HG02943 (cell line): ENCODE measurements at regions not wholly inside any gene's neighbourhood (a gene's known extent, or its start where the extent isn't known, plus 50 kb on each side); places are given as distances from the start of the nearest gene placed in this dataset.

Source experiments
- ATAC-seq: cut with Tn5 transposase; IDR thresholded peaks from one replicate; pipeline ENCODE4 v1.9.1; 2021; ENCODE audit warnings: mild to moderate bottlenecking, low read depth, moderate library complexity; ENCODE audit not compliant: unreplicated experiment

DNA sequence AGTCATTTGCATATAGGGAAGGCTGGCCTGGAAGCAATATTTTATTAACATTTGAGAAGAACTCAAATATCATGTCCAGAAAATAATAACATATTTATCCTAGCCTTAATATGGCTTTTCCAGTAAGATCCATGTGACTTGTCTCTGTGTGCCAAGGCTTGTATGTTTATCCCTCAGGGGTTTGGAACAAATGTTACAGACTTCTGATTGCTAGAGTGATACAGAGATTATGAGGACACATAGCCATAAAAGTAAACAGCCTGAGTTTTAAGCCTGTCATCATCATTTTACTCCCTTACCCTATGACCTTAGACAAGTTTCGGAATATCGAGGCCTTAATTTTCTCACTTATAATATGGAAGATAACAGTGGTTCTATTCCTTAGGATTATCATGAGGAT, 338.1 kb downstream of the GPAT3 start:
- ATAC-seq = no peak

DNA sequence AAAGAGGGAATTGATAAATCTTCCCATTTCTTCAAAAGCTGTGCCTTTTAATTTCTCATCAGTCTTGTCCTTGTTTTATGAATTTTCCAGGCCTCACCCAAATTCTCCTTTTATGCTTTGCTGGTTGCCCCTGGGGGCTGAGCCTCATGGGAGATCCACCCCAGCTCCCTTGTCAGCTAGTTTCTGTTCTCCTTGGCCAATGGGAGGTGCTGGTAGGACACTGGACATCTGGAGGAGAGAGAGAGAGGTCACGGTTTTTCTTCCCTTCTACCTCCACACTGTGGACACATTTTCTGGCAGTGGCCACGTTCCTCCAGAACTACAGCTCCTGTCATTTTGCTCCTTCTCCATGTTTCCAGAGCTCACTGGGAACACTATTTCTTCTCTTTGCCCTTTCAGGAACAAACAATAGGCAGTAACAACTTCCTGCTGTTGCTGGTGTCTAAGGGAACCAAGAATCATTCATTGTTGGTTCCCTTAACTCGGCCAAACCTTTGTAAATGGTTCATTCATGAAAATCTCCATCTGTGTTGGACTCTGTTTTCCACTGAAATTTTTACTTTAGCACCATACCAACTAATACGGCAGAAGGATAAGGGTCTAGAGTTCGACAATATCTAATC, 334.5 kb downstream of the GPAT3 start:
- ATAC-seq = no peak

DNA sequence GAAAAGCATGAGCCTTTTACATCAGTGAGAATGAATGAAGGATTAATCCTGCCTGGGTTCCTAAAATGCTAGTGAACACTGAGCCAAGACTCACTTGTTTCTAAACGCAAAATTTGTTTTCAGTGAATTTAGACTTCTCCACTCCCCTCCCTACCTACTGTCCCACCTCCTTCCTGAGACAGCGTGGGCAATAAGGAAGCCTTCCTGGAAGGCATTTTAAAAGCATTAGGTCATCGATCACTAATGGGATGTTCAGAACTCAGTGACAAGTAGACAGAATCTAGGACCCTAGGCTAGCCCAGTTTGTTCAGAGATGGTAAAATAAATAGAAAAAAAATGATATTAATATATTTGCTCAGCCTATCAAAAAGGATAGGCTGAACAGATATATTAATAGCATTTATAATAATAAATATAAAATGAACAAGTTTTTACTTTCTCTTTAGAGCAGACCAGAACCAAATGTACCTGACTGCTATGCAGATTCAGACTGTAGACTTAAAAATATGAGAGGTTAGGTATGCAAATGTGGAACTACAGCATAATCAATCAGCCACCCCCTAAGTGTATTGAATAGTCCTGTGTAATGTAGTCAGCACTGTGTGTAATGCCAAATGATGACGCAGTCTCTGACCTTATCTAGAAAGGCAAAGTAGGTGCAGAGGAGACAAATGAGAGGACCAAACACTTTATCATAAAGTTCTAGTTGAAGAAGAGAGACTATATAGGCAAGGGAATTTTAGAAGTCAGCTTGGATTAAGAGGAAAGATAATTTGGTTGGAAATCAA, 331.1 kb downstream of the GPAT3 start:
- ATAC-seq = no peak

DNA sequence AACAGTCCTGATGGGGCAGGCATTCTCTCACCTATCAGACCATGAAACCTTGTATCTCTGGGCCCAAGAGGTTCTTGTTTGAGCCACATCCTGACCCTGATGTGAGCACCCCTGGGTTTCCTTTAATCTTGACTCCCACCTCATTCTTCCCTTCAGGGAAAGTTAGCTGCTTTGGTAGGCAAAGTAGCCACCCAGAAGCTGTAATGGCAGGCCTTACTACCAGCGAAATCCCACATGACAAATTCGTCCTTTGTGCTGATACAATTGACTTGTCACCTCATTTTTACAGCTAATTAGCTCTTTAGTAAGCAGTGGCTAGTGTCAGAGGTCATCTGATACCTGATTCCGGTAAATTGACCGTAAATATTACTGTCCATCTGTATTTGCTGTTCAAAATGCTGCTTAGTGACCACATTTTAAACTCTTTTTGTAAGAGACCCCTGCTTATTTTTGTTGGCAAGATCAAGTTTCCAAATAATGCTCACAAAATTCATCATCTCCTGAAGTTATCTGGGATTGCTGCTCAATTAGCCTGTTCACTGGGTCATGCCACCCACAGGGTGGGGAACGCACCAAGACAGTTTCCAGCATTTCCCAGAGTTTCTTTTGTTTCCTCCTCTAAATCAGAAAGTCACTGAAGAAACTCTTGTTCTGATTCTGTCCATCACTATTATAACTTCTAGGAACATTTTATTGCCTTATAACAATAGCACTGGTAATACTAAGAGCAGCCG, 329.7 kb downstream of the GPAT3 start:
- no peak for ATAC-seq

DNA sequence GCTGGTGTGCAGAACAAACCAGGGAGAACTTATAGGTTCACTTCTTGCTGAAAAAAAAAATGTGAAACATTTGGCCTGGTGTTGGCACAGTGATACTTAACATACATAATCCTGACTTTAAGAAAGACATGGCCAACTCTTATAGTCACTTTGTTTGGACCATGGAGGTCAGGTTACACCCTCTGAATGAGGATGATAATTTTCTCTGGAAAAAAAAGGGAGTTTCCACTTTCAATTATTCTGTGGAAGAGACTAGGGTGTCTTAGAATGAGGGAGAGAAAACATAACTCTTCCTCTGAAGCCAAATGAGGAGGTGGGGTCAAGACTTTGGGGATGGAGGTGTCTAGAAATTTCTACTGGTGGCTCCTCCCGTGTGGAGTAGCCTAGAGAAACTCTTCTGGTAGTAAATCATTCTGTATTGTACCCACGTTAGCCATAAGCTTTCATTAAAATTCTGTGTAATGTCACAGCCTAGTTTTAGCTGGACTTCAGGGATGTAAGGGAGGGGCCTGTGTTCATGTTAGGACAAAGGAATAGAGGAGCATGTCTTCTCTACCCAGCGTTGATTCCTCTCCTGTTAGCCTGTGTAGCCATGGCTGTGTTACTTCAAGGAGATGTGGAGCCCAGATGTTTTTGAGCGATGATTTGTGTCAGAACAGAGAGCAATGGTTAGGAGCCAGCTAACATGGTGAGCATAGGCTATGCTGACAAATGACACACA, 328.3 kb downstream of the GPAT3 start:
- no peak for ATAC-seq

DNA sequence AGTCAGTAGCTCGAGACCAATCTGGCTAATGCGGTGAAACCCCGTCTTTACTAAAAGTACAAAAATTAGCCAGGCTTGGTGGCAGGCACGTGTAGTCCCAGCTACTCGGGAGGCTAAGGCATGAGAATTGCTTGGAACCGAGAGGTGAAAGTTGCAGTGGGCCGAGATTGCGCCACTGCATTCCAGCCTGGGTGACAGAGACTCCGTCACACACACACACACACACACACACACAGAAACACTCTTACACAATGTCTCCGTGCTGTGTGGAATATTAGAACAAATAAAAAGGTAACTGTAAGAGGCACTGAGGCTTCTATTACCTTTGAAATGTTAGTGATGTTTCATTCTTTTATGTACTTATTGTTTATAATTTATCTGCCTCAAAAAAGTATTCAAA, 326.6 kb downstream of the GPAT3 start:
- no peak for ATAC-seq

DNA sequence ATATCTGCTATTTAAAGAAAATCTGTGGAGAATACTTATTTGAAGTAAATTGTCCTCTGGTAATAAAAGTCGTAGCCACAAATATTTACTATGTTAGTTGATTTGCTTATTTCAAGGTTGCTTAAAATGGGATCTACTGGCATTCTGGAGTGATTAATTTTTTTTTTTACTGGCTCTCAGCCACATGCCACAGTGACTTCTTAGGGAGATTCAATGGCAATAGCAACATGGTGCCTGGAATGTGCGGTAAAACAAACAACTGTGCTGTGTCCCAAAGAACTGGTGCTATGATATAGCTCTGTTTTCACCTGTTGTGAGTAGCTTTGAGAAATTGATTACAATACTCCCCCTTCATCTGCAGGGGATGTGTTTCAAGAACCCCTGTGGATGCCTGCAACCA, 324.3 kb downstream of the GPAT3 start:
- ATAC-seq = no peak

DNA sequence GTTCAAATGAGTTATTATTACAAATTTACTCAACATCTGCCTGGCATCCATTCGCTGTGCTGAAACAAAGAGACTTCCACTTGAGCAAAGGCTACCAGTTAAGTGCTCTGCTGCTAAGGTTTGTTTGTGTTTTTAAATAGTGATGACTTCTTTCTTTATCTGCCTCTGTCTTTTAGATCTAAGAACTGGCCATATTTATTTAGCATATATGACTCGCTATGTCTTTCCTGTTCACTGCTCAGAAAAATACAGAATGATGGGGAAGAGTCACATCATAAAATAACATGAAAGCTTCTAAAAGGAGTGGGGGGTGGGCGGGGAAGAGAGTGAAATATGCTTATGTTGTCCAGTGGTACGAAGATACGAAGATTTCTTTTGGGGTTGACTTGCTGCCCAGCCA, 322.2 kb downstream of the GPAT3 start:
- no peak for ATAC-seq

DNA sequence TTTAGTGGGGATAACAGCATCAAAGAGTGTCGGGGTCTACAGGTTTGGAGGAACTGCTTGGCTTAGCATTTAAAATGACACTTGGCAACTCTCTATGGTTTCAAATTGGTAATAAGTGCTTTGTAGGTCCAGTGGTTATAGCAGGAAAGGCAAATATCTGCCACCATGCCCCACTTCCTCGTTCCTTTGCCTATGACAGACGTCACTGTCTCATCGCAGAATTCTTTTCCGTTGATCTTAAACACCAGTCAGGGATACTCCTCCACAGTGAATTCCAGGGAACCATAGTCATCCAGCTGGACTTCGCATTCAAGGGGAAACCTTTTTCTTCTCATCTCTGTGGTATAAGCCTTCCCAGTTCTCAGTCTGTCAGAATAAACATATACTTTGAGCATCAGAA, 319.1 kb downstream of the GPAT3 start:
- ATAC-seq = no peak

DNA sequence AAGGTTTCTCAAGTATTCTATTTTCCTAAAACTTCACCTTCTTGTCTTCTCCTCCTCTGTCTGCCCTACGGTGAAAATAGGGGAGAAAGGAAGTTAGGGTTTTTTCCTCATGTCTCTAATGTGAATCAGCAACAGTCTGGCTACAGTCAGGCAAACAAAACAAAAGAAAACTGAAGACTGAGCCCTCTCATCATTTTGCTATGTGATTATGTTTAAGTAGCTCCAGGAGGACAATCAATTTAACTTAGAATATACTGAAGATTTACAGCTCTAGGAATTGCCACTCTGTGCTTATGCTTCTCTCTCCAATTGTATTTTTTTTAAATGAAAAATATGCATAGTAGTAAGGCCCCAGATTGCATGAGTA, 316.2 kb downstream of the GPAT3 start:
- no peak for ATAC-seq

DNA sequence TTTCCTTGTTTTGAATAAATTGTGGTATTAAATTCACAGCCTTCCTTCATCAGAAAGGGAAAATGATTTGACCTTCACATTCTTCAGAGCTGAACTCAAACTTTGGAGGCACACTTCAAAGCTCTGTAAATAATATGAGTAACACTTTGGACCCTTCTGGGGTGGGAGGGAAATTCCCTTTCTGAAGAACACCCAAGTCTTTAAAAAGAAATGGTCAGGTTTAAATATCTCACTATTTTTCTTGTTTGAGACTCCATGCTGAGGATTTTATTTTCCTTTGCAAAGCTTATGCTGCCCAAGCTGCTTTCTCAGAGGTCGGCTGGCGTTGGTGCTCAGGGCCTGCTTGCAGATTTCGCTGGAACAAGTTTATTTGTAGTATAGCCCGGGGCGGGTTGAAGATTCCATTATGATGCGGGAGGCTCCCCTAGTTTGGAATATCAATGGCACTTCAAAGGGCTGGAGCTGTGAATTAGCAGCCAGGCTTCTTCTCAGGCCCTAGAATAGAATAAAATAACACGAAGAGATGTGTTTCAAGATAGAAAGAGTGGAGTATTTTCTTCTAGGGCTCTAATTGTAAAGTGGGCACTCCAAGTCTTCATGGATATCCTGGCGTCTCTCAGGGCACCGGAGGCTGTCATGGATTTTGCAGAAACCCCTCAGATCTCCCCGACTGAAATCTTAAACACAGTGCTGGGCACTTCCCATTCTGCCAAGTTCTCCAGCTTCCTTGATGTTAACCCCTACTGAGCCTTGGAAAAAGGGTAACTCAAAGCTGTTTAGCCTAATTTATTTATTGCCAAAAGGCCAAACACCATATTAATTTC, 315.6 kb downstream of the GPAT3 start:
- no peak for ATAC-seq

DNA sequence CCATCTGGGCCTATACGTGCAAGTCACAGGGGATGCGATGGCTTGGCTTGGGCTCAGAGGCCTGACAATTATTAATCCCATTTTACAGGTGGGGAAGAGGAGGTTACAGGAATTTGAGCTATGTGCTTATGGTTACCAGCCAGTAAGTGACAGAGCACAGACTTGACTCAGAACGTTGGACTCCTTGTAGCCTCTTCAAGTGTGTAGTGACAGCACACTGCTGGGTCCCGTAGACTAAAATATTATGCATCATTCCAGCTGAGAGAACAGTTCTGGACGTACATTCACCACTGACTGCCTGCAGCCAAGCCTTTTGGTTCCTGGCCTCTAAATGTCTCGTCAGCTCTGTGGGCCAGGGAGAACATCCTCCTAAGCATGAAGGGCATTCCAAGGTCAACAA, 314.5 kb downstream of the GPAT3 start:
- no peak for ATAC-seq

DNA sequence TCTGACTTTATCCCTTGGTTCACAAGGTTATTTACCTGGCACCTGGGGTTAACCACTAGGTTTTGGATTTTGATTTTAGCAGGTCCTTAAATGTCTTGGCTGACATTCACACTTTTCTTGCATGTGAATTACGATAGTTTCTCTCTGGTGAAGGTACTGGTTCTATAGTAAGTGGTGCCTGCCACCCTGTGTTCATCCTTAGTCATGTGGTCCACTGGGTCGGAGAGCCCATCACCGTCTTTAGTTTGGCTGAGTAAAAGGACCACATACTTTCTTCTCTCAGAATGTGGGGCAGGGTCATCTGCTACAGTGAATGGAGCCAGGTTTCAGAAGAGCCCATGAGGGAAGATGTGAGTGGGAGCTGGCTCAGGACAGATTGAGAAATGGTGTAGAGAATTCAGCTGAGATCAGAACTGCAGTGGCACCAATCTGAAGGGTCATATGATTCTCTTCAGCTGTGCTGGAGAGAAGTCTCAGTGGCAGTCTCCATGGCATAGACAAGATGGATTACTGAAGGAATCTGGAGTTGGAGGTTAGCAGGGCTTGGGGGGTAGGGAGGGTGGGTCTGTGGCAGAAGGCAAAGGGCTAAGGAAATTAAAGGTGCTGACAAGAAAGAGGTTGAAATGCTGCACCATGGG, 310.4 kb downstream of the GPAT3 start:
- no peak for ATAC-seq

DNA sequence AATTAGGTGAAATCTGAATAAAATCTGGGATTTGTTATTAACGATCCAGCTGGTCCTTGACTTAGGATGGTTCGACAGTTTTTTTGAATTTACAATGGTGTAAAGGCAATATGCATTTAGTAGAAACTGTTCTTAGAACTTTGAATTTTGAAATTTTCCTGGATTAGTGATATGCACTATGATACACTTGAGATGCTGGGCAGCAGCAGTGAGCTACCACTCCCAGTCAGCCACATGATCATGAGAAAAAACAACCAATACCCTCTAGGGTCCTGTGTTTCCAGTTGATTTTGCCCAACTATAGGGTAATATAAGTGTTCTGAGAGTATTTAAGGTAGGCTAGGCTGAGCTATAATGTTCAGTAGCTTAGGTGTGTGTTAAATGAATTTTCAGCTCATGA, 303.7 kb downstream of the GPAT3 start:
- no peak for ATAC-seq

DNA sequence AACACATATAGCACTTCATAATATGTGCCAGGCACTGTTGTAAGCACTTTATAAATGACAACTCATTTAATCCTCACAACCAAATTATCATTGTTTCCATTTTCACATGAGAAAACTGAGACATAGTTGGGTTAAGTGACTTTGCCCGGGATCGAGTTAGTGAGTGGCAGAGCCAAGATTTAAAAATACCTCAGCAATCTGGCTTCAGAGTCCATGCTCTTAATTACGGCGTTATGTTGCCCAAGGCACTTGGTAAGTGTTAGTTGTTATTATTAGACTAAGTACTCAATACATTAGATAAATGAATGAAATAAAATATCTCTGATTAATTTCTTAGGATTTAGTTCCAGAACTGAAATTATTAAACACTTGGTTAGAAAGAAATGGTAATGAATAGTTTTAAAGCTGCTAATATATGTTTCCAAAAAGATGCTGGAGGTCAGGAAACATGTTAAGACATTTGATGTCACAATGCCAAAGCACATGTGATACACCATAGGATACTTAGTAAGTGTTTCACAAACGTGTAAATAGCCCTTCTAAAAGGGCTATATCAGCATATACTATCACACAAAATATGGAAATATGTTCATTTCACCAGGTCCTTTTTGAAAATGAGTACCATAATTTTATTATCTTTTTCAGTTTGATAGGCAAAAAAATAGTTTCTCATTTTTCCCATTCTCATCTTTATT, 301.9 kb downstream of the GPAT3 start:
- ATAC-seq = no peak

DNA sequence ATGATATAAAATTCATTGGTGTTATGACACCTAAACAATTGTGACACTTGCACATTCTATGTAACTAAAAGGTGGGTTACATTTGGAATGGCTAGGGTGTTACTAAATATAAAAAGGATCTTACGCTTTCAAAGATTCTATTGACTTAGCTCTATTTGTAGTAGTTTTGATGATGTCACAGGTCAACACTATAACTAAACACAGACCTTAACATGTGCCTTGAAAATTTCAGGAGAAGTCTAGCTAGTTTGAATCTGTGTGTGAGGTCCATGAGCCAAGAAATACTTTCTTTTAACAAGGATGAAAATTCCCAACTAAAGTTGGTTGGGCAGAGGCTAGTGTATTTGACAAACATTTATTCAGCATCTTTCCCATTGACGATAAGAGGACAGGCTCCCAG, 298.0 kb downstream of the GPAT3 start:
- no peak for ATAC-seq

DNA sequence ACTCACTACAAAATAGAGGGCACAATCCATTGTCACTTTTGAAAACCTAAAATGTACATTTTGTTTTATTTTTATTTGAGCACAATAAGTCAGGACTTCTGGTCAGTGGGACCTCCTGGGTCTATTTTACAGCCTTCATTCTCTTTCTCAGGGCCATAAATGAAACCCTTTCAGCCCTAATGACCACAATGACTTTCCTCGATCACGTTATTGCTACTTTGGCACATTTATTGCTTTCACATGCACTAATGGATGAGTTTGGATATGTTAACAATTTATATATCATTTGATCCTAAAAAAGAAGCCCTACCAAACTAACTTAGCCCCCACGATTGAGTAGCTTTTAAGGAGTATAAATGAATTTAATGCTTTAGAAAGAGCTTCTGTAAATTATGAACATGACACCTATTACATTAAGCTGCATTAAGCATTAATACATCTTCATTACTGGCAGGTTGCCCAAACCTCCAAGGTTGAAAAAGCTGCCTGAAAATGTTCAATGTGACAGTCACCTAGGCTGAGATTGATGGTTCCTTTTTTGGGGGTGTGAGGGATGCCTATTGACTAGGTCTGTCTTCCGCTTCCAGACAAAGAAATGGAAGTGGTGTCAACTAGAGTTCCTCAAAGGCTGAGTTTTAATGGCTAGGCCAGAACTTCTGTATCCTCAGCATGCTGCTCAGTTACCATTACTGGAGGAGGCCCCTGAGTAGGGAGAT, 296.4 kb downstream of the GPAT3 start:
- ATAC-seq = no peak

DNA sequence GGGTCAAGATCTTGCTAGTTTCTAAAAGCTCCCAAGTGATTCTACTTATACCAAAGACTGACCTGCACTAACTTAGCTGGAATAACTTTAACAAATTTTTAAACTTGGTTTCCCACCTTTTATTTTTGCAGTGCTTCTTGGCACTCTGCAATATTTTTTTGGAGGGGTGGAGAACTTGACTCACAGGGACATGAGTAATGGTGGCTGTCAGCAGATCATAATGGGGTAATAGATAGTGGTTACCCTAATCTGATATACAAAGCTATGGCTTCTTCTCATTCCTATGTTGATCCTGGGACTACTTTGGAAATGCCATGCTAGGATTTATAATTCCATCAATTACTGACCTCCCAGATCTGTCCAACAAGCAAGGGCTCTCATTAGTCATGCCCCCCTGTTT, 295.7 kb downstream of the GPAT3 start:
- no peak for ATAC-seq
